NCI-H1092 treated with DMSO at 0.1 percent for 48 hours (cell line): ENCODE measurements at regions not wholly inside any gene's neighbourhood (a gene's known extent, or its start where the extent isn't known, plus 50 kb on each side); places are given as distances from the start of the nearest gene placed in this dataset.

Experiments used
- DNase-seq: peaks from one replicate; lab custom pipeline; 2025; lab: John Stamatoyannopoulos, UW

DNA sequence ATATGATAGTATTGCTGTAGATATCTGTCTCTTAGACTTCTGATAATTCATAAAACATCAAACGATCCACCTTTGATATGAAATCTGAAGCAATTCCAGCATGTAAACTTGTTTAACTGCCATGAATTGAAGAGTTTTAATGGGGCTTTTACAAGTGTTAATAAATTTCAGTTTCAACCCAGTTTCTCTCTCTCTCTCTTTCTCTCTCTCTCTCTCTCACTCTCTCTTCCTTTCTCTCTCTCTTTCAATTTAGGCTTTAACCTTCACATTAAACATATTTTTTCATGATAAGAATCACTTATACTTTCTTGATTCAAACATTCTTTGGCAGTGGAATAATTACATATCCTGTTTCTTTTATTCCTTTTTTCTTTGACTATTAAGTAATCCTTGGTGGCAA, 296.1 kb downstream of the EPHA4 start:
- no peak for DNase-seq

DNA sequence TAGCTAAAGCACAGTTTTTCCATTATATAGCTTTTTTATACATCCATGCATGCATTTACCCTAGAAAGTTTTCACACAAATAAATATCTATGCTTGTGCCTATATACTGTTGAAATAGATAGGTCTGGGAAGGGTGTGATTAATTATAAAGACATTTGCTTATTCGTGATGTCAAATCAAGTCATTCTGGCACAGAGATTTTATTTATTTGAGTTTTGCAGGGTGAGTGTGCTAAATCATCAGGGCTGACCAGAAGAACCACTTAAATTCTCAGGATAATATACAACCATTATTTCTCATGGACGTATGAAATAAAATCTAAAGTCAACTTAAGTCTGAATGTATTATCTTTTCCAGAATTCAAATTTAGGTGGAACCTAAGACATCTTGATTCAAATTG, 295.5 kb downstream of the EPHA4 start:
- DNase-seq, result no peak

DNA sequence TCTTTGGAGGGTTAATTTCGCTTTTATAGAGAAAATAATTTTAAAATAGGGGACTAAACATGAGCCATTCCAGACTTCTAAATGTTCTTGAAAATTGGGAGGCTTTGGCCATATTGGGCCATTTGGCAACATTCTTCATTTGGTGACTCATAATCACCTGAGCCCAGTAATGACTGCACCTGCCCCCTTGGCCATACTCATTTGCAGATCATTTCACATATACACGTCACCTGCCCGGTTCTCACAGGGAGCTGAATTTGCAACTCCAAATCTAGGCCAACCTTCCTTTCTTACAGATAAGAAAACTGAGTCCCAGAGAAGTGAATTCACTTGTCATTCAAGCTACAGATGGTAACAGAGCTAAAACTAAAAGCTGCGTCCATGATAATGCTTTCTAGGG, 289.7 kb downstream of the EPHA4 start:
- DNase-seq, result no peak

DNA sequence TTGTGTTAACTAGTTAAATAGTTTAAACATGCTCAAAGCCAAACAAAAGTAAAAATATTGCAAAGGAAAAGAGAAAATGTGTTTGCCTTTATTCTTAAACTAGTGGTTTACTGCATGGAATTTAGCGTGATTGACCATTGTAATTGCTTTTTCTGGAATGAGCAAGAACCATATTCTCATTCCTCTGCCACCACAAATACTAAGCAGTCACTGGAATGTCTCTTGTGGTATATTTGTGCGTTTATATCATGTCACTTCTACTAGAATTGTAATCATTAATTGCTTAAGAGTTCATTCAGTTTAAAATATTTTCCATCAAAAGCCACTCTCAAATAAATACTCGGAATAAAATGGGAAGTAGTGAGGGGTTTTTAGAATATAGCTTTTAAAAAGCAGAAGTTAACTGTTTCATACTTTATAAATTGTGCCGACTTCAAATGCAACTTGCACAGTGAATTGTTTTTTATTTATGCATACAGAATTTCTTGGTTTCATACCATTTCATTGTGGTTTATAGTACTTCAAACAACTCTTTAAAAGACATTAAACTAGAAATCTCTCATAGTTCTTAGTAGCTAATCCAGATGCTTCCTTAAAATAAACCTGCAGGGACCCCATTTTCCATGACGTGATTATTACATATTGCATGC, 288.1 kb downstream of the EPHA4 start:
- DNase-seq, result no peak

DNA sequence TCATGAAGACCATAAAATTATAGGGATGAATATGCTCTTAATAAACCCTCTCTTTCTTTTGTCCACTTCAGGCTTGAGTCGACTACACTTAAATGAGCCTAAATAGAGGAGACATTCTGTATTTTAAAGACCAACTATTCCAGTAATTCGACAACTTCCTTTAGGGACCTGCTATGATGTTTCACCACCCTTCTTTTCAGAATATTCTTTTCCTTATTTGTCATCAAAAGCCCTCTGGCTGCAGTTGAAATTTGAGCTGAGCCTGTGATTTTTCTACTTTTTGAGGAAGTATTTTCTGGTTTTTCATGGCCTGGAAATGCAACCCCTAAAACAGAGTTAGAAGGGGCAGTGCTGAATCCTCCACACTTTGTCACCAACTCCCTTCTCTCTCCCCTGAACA, 287.0 kb downstream of the EPHA4 start:
- DNase-seq, result no peak

DNA sequence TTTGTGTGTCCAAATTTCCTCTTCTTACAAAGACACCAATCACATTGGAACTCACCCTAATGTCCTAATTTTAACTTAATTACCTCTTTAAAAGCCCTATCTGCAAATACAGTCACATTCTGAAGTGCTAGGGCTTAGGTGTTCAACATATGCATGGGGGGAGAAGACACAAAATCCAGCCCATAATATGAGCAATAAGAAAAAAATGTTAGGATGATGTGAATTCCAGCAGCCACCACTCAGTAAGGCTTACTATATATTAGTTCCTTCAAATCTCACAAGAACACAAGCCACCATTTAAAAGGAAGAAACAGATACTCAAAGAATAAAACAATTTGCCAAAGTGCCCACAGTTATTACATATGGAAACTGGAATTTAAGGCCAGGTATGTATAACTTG, 285.7 kb downstream of the EPHA4 start:
- DNase-seq, result no peak

DNA sequence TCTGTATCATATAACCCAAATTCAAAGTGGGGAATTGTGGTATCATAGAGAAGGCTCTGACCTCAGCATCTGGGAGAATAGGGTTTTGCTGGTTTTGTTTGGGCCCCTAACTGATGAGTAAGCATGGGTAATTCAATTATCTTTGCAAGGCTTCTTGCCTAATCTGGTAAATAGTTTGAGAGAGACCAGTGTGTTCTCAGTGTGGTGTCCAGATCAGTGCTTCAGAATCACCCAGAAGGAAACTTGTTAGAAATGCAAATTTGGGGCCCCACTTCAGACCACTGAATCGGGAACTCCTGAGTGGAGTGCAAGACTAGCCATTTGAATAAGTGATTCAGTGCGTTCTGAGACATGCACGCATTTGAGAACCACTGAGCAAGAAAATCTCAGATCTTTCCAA, 282.7 kb downstream of the EPHA4 start:
- DNase-seq, result no peak

DNA sequence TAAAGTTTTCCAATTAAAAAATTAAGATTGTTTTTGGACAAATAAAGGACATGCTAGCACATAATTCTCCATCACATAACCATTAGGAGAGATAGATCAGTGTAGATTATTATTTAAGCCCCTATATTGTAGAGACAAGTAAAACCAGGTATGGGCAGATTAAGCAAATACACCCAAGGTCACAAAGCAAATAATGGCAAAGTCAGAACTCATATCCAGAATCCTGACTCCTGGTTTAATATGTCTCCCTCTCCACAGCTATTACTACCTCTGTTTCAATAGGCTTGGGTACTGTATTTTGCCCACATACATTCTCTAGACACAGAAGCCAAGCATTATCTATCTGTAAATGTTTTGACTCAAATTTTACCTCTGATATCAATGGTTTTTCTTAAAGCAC, 282.3 kb downstream of the EPHA4 start:
- no peak for DNase-seq

DNA sequence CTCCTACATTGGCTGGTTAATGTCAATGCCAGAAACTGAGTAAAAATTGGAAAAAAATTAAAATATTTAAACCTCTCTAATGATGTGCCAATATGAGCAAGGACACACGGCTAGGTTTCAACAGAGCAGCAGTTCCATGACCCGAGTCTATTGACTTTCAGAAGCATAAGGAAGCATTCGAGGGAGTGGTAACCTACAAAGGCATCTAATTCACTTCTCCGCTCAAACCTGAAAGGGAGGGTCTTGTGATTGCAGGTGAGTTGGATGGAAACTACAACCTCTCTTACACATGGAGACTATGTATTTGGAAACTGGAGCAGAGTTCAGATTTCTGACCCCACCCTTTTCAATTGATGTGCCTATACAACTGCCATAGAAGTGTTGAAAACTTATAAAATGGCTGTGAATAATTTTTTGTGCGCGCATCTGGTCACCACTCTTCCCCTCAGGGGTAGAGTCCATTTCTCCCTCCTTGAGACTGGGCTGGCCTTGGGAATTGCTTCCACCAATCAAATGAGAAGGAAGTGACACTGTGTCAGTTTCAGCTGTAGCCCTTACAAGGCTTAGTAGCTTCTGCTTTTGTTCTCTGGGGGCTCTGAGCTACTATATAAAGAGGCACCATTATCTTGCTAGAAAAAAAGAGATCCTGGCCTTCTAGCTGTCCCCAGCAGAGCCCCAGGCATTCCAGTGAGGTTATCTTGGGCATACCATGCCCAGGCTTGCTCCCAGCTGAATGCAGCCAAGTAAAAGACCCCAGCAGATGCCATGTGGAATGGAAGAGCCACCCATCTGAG, 278.0 kb downstream of the EPHA4 start:
- DNase-seq, result no peak

DNA sequence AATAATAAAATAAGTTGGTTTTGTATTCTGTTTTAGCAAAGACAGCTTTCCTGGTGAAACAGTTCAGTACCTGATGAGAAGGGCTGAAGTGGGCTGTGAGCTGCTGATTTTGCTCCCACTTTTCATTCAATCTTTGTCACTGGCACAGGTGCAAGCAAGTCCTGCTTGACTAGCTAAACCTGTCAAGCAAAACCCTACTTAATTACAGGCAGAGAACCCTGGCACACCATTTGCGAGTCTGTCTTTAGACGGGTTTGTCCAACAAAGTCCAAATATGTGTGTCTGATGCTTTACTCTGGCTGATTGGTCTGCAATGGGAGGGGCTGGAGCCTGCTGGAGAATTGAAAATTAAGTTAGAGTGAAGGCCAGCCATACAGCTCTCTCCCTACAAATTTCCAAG, 267.2 kb downstream of the EPHA4 start:
- no peak for DNase-seq

DNA sequence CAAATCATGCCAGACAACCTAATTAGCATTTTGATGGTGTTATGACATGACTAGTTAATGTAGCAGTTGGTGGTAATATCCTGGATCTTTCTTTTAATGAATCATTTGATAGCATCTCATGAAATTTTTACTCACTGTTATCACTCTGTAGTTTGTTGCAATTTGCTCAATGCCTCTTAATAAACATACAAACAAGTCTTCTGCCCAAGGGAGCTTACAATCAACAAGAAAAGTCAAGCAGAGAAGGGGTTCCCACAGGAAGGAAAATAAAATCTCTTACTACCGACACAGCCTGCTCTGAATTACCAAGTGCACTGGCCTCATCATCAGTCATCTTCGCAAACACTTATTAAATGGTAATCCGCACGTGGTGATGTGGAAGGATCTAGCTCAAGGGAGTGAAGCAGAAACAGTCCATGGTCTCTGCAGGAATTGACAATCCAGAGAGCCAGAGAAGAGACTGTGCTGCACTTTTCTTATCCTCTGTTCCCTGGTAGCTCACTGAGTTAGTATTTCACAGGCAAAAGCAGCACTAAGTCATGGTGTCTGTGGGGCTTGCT, 263.5 kb downstream of the EPHA4 start:
- DNase-seq, result no peak

DNA sequence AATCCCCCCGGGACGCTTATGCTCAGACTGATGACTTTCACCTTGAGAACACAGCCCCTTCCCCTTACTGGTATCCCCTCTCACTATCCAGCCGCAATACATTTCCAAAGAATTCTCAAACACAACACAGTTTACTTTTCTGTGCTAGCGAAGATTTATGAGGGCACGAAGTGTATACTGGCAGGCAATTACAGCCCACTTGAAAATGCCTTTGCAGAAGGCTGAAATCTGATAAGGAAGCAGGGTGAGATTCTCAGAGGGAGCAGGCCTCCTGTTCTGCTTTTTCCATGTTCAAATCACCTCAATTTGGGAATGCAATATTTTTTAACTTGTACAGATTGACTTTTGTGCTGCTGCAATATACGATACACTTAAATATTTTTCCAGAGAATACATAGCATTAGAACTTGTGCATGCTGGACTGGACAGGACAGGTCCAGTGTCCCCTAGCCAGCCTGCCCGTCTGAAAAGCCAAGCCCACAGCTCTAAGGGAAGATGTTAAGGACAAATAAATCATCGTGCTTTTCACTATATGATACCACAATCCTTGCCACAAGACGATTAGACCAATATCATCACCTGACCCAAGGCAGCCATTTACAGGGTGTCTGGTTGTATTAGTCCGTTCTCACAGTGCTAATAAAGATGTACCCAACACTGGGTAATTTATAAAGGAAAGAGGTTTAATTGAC, 262.1 kb downstream of the EPHA4 start:
- DNase-seq, result no peak

DNA sequence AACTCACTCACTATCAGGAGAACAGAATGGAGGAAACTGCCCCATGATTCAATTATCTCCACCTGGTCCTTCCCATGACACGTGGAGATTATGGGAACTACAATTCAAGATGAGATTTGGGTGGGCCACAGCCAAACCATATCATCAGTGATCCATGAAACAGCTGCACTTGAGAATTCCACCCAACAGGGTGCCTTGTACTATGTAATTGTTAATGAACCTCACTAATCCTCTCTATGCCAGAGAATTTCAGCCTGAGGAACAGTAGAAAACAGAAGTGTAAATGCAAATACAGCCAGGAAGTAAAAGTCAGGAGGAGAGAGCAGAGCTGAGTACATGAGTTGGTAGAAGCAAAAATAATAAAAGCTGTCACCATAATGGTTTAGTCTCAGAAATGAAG, 261.4 kb downstream of the EPHA4 start:
- no peak for DNase-seq

DNA sequence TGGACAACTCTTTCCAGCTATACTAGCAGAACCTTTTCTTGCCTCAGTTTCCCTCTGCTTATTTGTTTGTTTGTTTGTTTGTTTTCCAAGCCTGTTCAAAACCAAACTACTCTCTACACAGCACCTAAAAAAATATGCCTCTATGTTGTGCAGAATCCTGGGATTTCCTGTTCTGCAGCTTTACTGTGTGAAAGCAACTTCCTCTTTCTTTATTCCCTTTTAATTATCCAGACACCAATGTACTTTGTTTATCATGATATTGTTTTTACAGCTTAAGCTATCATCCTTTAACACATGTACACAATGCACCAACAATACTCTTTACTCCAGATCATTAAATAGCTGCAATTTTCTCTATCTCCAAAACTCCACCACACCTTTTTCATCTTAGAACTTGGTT, 259.5 kb downstream of the EPHA4 start:
- no peak for DNase-seq

DNA sequence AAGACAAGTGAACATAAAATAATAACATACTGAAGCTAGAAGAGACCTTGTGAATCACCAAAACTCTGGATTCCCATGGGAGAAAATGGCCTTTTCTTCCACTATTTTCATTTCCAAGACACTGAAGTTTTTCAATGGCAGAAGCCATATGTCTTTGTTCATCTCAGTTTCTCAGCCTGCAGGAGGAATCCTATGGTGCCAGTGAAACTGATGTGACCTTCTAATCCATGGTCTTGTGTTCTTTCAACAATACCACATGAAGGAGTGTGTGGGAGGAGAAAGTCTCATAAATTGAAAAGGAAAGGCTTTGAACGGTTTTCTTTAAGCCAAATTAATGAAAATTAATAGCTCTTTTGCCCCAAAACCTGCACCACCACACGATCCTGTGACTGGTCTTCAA, 257.3 kb downstream of the EPHA4 start:
- DNase-seq, result no peak

DNA sequence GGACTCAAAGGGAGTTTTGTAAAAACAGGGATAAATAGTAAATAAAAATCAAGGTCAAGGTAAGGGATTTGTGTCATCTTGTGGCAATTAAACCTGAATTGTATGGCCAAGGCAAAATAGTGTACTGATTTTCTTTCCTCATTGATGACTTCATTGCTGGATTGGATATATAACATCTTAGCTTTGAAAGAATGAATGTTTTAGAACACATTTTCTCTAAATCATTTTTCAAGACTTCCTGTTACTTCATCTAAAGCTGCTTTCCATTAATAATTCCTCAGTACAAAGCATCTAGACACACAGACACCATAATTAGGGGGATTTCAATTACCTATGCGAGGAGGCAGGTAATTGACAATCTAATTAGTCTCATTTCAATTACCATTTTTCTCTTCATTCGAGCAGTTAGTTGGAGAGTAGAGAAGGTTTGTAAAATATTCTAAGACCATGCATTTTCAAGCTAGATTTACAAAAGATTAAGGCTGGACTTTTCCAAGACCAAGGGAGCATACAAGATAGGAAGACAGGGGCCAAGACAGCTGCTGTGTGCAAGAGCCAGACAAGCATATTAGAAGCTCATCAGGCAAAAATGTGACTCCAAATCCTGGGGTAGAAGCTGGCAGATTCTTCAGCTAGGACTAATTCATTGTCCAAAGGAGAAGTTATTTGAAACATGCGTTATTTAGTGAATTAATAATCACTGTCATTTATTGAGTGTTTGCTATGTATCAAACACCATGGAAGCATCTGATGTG, 253.6 kb downstream of the EPHA4 start:
- DNase-seq, result no peak

DNA sequence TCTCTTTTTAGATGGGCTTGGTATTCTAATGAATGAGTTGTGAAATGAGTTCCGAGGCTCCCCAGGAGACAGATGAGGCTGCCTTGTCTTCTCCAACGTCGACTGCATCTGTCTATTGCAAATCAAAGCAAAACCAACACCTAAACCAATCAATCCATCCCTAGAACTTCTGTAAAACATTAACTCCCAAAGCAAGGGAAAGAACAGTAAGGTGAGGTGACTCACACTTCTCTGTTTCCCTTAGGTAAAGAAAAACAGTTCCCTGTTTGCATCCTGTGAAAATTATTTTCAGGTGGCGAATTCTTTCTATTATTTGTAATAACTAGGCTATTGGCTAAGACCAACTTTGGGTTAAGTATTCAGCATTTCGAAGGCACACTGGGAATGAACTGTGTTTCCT, 249.4 kb downstream of the EPHA4 start:
- DNase-seq, result no peak

DNA sequence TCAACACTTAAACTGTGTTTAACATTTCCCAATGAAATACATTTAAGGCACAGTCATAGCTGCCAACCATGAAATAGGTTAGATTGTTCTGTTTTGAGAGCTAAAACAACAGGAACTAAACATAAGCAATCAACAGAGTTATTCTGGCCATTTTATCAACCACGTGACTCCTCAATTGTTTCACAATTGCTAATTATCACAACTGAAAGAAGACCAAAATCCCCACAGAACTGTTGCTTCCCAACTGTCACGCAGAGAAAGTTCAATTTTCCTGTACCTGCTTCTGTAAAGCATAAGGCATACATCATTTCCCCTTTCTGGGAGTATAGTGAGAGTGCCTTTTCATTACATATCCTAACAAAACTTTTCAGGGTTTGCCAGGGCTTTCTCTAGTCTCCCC, 248.6 kb downstream of the EPHA4 start:
- no peak for DNase-seq

DNA sequence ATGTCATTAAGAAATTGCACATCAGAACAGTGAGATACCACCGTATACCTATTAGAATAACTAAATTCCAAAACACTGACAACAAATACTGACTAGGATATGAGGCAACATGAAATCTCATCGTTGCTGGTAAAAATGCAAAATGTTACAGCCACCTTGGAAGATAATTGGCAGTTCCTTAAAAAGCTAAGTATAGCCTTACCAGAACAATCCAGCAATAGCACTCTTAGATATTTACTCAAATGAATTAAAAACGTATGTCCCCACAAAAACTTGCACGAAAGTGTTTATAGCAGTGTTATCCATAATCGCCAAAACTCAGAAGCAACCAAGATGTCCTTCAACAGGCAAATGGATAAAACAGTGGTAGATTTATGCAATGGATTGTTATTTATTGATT, 241.7 kb downstream of the EPHA4 start:
- no peak for DNase-seq

DNA sequence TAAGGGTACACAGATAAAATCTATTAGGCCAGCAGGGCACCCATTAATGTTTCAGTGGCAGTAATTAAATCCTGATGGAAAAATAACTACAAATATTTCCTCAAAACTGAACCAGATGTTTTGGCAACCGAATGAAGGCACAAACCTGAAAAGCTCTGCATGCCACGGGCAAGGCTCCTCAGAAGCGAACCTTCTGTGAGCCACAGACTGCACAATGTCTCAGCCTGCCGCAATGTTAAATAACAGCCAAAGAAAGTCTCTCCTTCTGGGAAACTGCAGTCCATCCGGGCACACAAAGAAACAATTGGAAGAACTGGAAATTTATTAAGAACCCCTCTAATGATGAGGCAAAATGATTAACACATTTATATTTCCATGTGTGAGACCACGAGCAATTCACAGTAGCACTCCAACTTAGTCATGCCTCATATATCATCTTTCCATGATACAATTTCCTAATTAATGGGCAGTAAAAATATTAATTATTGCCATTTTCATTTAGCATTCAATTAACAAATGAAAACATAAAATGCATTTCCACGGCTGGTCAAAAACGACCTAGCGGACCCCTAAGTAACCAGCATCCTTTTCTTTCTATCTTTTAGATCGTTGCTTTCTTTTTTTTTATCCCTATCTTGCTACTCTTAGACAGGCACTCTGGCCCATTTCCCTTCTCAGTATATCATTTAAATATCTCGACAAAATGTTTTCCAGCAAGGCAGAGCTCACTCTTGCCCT, 237.5 kb downstream of the EPHA4 start:
- no peak for DNase-seq

DNA sequence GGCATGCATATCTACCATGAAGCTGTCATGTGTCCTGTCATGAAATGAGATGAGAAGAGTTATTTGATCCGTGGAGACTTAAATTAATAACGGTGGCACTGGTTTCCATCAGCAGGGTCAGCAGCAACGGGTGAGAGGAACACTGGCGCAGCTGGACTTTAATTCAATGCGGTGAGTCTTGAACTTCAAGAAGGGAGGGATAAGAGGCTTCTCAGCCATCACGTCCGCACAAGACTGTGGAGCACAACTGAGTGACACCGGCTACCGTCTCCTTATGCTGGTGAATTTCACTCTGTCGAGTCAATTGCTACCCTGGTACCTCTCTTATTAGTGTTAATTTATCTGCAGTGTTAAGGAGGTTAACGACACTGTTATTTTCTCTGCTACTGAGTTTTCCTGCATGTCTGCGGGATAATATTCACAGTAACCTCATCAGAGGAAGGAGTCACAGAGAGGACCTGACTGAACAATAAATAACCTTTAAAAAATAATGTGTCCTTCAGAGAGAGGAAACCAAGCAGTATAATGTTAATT, 236.8 kb downstream of the EPHA4 start:
- DNase-seq, result no peak
